ENCODE measurements at regions not wholly inside any gene's neighbourhood (a gene's known extent, or its start where the extent isn't known, plus 50 kb on each side); places are given as distances from the start of the nearest gene placed in this dataset.
"Not testable (repeated sequence)": the region's sequence is repeated elsewhere in the genome, so short reads cannot be mapped to it uniquely, and the experiment has no call there.

DNA sequence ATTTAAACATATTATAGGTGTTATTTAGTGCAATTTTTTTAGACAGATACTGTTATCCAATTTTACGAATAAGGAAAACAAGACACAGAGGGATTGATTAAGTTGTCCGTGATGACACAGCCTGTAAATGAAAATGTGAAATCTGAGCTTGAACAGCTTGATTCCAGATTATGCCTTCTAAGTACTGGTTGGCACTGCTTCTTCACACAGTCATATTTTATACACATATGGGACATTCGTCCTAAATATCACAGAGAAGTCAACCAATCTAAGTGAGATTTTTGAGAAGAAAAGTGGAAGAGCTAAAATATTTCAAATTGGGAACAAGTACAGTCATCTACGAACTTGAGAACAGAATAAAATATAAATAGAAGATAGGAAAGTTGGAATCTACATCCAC, 756.3 kb downstream of the BCKDHB start:
- no peak for DNase-seq

DNA sequence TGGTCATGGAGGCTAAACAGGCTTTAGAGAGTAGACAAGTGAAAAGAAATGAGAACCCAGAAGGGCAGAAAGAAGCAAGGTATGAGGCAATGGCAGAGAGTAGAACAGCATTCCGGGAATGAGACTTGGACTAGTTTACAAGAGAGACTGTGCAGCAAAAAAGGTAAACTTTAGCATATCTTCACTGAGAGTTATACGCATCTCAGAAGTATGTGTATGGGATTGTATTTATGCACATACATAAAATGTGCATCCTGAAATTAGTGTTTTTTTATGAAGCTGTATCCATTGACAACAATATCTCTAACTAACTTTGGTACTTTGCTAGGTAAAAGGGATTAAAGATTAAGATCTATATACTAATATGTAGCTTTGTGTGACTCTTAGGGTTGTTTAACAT, 753.6 kb downstream of the BCKDHB start:
- no peak for DNase-seq

DNA sequence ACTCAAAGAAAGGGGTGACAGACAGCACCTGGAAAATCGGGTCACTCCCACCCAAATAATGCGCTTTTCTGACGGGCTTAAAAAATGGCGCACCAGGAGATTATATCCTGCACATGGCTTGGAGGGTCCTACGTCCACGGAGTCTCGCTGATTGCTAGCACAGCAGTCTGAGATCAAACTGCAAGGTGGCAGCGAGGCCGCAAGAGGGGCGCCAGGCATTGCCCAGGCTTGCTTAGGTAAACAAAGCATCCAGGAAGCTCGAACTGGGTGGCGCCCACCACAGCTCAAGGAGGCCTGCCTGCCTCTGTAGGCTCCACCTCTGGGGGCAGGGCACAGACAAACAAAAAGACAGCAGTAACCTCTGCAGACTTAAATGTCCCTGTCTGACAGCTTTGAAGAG, 741.5 kb downstream of the BCKDHB start:
- DNase-seq: not testable (repeated sequence)

DNA sequence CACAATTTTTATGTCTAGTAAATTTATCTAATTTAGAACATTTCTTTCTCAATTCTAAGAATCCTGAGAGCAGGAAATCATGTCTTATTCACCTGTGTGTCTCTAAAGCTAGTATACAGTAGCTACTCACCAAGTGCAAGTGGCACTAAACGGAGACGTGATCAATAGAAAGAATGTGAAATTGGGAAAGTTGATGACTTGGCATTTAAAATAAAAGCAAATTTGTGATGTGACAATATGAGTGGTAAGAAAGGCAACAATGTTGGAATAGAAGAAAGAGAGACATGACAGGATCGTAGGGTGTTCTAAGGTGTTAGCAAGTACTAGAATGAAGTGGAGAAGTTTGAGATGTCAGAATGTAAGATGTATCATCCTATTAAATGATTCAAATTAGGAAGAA, 725.9 kb downstream of the BCKDHB start:
- DNase-seq: no peak

DNA sequence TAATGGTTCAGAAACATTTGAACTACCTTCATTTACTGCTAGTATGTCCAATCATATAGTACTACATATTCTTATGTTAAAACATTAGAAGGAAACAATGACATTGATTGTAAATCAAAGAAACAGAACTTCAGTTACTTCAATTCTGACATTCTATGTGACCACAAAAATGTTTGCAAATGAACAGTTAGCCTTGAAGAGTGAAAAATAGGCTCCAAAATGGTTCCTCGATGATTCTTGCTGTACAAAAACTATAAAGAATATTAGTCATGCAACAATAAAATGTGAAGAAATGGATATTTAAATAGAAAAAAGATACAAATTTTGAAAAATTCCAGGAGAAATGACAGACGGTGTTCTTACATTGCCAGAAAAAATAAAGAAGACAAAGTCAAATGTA, 686.9 kb downstream of the BCKDHB start:
- DNase-seq: no peak

GRCh38 chr6:80792151-80792550, 685.7 kb downstream of the BCKDHB start:
- DNase-seq: no peak

DNA sequence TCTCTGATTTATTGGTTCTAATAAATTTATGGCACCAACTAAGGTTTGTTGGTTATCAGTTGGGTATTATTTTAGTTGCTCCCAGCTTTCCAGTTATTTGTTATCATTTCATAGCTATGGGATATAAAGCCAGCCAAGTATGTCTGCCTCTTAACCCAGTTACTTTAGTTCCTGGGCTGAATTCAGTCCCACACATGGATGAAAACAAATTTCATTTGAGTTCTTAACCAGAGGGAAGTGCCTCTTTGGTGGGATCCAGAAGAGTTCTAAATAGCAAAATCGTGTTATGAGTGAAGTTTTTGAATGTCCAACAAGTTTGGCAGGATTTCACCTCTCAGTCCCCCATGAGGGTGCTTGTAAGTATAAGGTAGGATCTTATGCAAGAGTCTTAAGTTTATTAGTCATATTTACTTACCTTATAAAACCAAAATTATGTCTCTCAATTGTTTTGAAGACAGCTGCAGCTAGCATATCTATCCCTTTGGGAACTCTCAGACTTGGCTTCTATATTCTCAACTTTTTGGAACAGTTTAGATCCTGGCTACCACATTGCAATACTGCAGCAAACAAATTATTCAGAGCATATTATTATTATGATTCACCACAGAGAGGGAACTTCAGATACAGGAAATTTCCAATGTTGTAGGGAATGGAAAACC, 683.6 kb downstream of the BCKDHB start:
- DNase-seq: no peak

GRCh38 chr6:80783271-80783670, 676.8 kb downstream of the BCKDHB start:
- not testable (repeated sequence) for DNase-seq

DNA sequence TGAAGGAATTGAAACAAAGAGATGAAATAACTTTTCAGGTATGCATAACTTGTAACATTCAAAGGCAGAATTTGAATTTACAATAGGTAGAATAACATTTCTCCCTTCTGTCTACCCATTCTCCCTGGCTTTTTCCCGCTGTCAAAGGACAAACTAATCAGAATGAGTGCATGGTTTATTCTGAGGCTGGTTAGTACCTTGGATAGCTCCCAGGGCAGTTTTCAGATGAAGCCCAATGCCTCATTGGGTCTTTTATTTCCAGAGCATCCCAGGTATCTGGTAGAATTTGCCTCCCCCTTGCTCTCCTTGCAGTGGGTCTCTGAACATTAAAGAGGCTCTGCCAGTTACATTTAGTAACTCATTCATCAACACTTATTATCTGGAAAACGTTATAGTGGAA, 665.5 kb downstream of the BCKDHB start:
- no peak for DNase-seq

DNA sequence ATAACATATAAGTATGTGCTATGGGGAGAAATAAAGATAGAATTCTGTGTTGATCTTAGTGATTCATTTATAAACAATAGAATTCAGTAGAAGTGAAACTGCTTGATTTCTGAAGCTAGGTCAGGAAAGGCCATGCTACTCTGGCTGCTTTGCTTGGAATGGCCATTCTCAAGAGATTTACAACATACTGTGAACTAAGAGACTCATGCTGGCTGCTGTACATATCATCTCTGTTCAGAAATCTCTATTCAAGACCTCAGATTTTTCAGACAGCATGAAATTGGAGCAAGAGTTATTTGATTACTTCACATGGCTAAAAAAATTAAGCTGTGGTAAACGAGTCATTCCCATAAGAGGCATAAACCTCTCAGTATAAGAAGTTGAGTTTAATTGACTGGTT, 662.6 kb downstream of the BCKDHB start:
- DNase-seq: no peak

GRCh38 chr6:80767808-80768207, 661.3 kb downstream of the BCKDHB start:
- DNase-seq: no peak

DNA sequence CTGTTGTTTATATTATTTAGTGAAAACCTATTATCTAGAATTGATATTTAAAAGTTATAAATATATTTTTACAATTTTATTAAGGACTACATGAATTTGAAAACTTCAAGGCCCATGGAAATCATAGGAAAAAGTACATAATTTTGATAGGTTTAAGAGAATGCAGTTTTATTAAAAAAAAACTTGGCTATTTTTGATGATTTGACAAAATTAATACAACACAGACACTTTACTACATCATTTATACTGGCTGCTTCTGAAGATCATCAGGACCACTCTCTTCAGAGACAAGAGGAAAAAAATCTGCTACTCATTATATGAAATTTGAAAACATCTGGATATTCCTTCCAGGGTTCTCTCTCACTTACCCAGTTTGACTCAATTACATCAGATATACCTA, 637.7 kb downstream of the BCKDHB start:
- no peak for DNase-seq

DNA sequence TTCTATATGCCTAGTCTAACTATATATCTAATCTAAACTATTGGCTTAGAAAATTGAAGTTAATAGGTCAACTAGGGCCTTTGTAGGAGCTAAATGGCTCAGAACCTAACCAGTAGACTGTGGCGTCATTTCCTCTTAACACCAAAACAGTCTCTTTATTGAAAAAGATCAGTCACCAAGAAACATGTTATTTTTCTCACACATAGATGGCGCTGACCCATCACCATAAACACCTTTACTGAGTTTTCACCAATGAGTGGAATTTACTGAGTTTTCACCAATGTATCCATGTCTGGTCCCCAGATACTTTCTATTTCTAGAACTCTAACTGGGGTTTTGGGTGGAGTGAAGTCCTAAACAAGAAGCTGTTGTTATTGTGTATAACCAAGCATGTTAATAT, 636.0 kb downstream of the BCKDHB start:
- DNase-seq: no peak

GRCh38 chr6:80733641-80734040, 627.2 kb downstream of the BCKDHB start:
- DNase-seq: no peak

DNA sequence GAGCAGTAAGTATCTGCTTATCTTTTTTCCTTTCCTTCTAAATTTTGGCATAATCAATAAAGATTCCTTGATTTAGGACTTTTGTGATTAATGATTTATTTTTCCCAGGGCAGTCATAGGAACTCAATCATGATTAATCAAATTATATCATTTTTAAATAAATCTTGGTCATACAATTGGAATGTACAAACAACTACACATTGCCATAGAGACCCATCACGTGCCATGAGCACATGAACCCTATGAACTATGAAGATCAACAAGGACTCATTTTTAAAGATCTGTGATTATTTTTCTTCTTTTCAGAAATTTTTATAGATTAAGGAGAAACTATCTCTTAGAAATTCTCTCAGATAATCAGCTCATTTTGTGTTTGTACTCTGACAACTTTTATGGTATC, 622.4 kb downstream of the BCKDHB start:
- no peak for DNase-seq

DNA sequence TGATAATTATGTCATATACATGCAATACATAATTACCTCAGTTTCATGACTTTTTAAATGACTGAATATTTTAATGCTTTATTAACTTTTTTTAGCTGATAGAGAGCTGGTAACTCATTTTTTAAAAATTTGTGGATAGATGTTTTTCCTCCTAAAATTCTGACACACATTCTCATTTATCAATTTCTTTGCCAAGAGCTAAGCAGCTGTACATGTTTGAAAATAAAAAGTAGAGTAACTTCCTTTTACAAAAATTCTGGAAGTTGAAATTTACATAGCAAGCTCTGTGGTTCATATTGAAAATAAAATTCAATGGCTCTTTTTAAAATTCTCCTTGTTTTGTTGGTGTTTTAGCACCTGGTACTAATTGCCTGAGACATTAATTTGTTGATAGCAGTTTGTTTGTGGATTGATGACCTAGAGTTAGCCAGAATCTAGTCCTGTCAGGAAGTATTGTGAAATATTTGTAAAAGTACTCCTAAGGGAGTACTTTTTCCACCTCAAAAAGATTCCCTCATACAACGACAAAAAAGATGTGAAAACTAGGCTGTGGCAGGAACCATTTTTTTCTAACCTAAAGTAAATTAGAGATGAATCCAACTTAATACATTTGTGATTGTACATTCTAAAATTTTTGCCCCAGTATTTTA, 621.8 kb downstream of the BCKDHB start:
- DNase-seq: no peak

GRCh38 chr6:80725156-80725930, 618.9 kb downstream of the BCKDHB start:
- no peak for DNase-seq

- no peak for DNase-seq
These were observed 614.4 kb downstream of the BCKDHB start for GRCh38 chr6:80720824-80721223.

DNA sequence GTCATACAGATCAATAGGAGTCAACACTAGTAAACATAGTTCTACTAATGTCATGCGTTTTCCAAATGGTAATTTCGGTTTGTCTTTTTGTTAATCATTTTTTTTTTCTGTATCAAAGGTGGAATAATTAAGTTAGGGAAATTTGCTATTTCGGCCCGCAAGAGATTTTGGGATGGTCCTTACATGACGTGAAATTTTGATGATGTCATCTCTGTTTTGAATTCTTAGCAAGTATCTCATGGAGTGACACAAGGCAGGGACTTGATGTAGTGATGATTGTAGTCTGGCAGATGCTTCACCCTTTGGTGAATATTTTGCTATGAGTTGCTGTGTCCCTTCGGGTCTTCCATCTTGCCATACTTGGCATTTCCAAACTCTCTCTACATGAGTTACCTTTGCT, 608.0 kb downstream of the BCKDHB start:
- DNase-seq: no peak

DNA sequence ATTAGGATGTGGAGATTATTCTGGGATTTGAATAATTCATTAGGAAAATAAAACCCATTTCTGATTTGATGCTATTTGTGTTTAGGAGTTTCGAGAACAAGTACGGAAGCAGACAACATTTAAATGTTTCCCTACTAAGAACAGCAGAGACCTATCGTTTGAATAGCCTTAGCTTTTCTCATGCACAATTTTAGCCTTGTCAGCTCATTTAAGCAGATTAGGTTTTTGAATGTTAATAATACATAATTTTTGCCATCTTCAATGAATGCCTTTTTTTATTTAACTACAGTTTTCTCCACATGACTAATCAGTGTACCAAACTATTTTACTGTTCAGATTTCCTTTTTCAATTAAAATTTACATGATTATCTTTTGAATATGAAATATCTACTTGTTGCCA, 592.0 kb downstream of the BCKDHB start:
- no peak for DNase-seq

- no peak for DNase-seq
These were observed 589.8 kb downstream of the BCKDHB start for GRCh38 chr6:80696268-80696667.

- no peak for DNase-seq
These were observed 584.2 kb downstream of the BCKDHB start for GRCh38 chr6:80690551-80691131.

- DNase-seq: no peak
These were observed 583.4 kb downstream of the BCKDHB start for GRCh38 chr6:80689716-80690395.

All from CD4-positive, alpha-beta T cell treated with Interleukin-4 for 4 hours (primary cell).